Mammary epithelial cell (primary cell): ENCODE measurements at regions not wholly inside any gene's neighbourhood (a gene's known extent, or its start where the extent isn't known, plus 50 kb on each side); places are given as distances from the start of the nearest gene placed in this dataset.

Source experiments
- CTCF ChIP-seq, 2 donors: IDR thresholded peaks in 1 of 2; conservative IDR thresholded peaks in 1 of 2; 2 replicates each; pipeline ENCODE4 v1.5.1; 2011 to 2012; ENCODE audit warnings: inconsistent platforms in 2 of 2, low read length in 2 of 2, mild to moderate bottlenecking in 2 of 2, control low read depth in 1 of 2, low read depth in 1 of 2; ENCODE audit not compliant: insufficient read depth in 1 of 2; ENCODE audit errors: extremely low read depth in 1 of 2
- EZH2 ChIP-seq: IDR thresholded peaks from 2 replicates; pipeline ENCODE4 v1.6.1; 2012; ENCODE audit warnings: low read length, inconsistent platforms, borderline replicate concordance

GRCh38 chr4:31375936-31376335 lies 655.8 kb downstream of the PCDH7 start:
- TF ChIP-seq EZH2 (no peak), CTCF (conservative IDR thresholded peaks at IDR 0.05 in 1 of 2, IDR thresholded peaks at IDR 0.05 in 1 of 2; ENCODE audit: extremely low read depth in 1 of 2, insufficient read depth in 1 of 2, low read depth in 1 of 2, low read length in 2 of 2) (no peak)
